ENCODE measurements at regions not wholly inside any gene's neighbourhood (a gene's known extent, or its start where the extent isn't known, plus 50 kb on each side); places are given as distances from the start of the nearest gene placed in this dataset.

GRCh38 chr1:119302011-119302410 is 66.6 kb upstream of the HAO2 start:
- H3K4me3 ChIP-seq (ENCODE audit: extremely low read depth, insufficient read depth, low read length, poor library complexity, severe bottlenecking) = no peak overlapping the region
- H3K27ac ChIP-seq (ENCODE audit: low read depth, low read length, severe bottlenecking) = no peak overlapping the region
- no CpG with 5 or more reads among the region's 3 CpGs for WGBS, 2 experiments (ENCODE audit: insufficient coverage in 2 of 2)
- no peaks in the 10 kb centered on the region for H3K9me3 ChIP-seq (ENCODE audit: control insufficient read depth, low read length)
- H3K4me1 ChIP-seq (ENCODE audit: control insufficient read depth, insufficient read depth, low read length, poor library complexity, severe bottlenecking) = no peaks in the 10 kb centered on the region
- H3K36me3 ChIP-seq (ENCODE audit: control insufficient read depth, insufficient read depth, low read length) = no peaks in the 10 kb centered on the region

- no peak overlapping the region for H3K4me3 ChIP-seq (ENCODE audit: extremely low read depth, insufficient read depth, low read length, poor library complexity, severe bottlenecking)
- no peaks in the 10 kb centered on the region for H3K9me3 ChIP-seq (ENCODE audit: control insufficient read depth, low read length)
- no peaks in the 10 kb centered on the region for H3K36me3 ChIP-seq (ENCODE audit: control insufficient read depth, insufficient read depth, low read length)
- WGBS, 2 experiments (ENCODE audit: insufficient coverage in 2 of 2) = 64 to 71% methylated on average over 1 of the region's 3 CpGs
- no peak overlapping the region for H3K27ac ChIP-seq (ENCODE audit: low read depth, low read length, severe bottlenecking)
- H3K4me1 ChIP-seq (ENCODE audit: control insufficient read depth, insufficient read depth, low read length, poor library complexity, severe bottlenecking) = no peaks in the 10 kb centered on the region
Measured at GRCh38 chr1:119308130-119308700, 60.4 kb upstream of the HAO2 start.

- WGBS, 2 experiments (ENCODE audit: insufficient coverage in 2 of 2) = 100% methylated on average over 2 of the region's 2 CpGs; no CpG with 5 or more reads in 1 of the 2 experiments
- H3K36me3 ChIP-seq (ENCODE audit: control insufficient read depth, insufficient read depth, low read length) = no peaks in the 10 kb centered on the region
- no peak overlapping the region for H3K27ac ChIP-seq (ENCODE audit: low read depth, low read length, severe bottlenecking)
- H3K9me3 ChIP-seq (ENCODE audit: control insufficient read depth, low read length) = no peaks in the 10 kb centered on the region
- H3K4me1 ChIP-seq (ENCODE audit: control insufficient read depth, insufficient read depth, low read length, poor library complexity, severe bottlenecking) = no peaks in the 10 kb centered on the region
- H3K4me3 ChIP-seq (ENCODE audit: extremely low read depth, insufficient read depth, low read length, poor library complexity, severe bottlenecking) = no peak overlapping the region
Measured at GRCh38 chr1:119308806-119309205, 59.8 kb upstream of the HAO2 start.

- H3K9me3 ChIP-seq (ENCODE audit: control insufficient read depth, low read length) = no peaks in the 10 kb centered on the region
- H3K36me3 ChIP-seq (ENCODE audit: control insufficient read depth, insufficient read depth, low read length) = no peaks in the 10 kb centered on the region
- no peak overlapping the region for H3K27ac ChIP-seq (ENCODE audit: low read depth, low read length, severe bottlenecking)
- H3K4me1 ChIP-seq (ENCODE audit: control insufficient read depth, insufficient read depth, low read length, poor library complexity, severe bottlenecking) = no peaks in the 10 kb centered on the region
- 35 to 67% methylated on average over 2 to 3 of the region's 3 CpGs for WGBS, 2 experiments (ENCODE audit: insufficient coverage in 2 of 2)
- H3K4me3 ChIP-seq (ENCODE audit: extremely low read depth, insufficient read depth, low read length, poor library complexity, severe bottlenecking) = no peak overlapping the region
Measured at GRCh38 chr1:119310301-119310700, 58.3 kb upstream of the HAO2 start.

GRCh38 chr1:119312500-119312899 is 56.1 kb upstream of the HAO2 start:
- Histone ChIP-seq H3K9me3 (ENCODE audit: control insufficient read depth, low read length) (no peaks in the 10 kb centered on the region), H3K4me3 (ENCODE audit: extremely low read depth, insufficient read depth, low read length, poor library complexity, severe bottlenecking) (no peak overlapping the region), H3K27ac (ENCODE audit: low read depth, low read length, severe bottlenecking) (no peak overlapping the region), H3K4me1 (ENCODE audit: control insufficient read depth, insufficient read depth, low read length, poor library complexity, severe bottlenecking) (no peaks in the 10 kb centered on the region), H3K36me3 (ENCODE audit: control insufficient read depth, insufficient read depth, low read length) (no peaks in the 10 kb centered on the region)
- WGBS, 2 experiments (ENCODE audit: insufficient coverage in 2 of 2) = 88 to 89% methylated on average over 1 of the region's 4 CpGs

- no peak overlapping the region for H3K4me3 ChIP-seq (ENCODE audit: extremely low read depth, insufficient read depth, low read length, poor library complexity, severe bottlenecking)
- H3K9me3 ChIP-seq (ENCODE audit: control insufficient read depth, low read length) = no peaks in the 10 kb centered on the region
- 85 to 97% methylated on average over 3 to 5 of the region's 5 CpGs for WGBS, 2 experiments (ENCODE audit: insufficient coverage in 2 of 2)
- H3K4me1 ChIP-seq (ENCODE audit: control insufficient read depth, insufficient read depth, low read length, poor library complexity, severe bottlenecking) = no peaks in the 10 kb centered on the region
- no peaks in the 10 kb centered on the region for H3K36me3 ChIP-seq (ENCODE audit: control insufficient read depth, insufficient read depth, low read length)
- no peak overlapping the region for H3K27ac ChIP-seq (ENCODE audit: low read depth, low read length, severe bottlenecking)
Measured at GRCh38 chr1:119314001-119314796, 54.4 kb upstream of the HAO2 start.

- H3K4me1 ChIP-seq (ENCODE audit: control insufficient read depth, insufficient read depth, low read length, poor library complexity, severe bottlenecking) = no peaks in the 10 kb centered on the region
- no peak overlapping the region for H3K4me3 ChIP-seq (ENCODE audit: extremely low read depth, insufficient read depth, low read length, poor library complexity, severe bottlenecking)
- H3K9me3 ChIP-seq (ENCODE audit: control insufficient read depth, low read length) = no peaks in the 10 kb centered on the region
- H3K36me3 ChIP-seq (ENCODE audit: control insufficient read depth, insufficient read depth, low read length) = no peaks in the 10 kb centered on the region
- H3K27ac ChIP-seq (ENCODE audit: low read depth, low read length, severe bottlenecking) = no peak overlapping the region
- 91 to 94% methylated on average over 12 to 14 of the region's 18 CpGs for WGBS, 2 experiments (ENCODE audit: insufficient coverage in 2 of 2)
Measured at GRCh38 chr1:119316870-119317416, 51.6 kb upstream of the HAO2 start.

GRCh38 chr1:119318466-119319309 is 49.9 kb upstream of the HAO2 start:
- WGBS, 2 experiments (ENCODE audit: insufficient coverage in 2 of 2) = 68 to 83% methylated on average over 4 to 6 of the region's 7 CpGs
- no peak overlapping the region for H3K27ac ChIP-seq (ENCODE audit: low read depth, low read length, severe bottlenecking)
- no peaks in the 10 kb centered on the region for H3K4me1 ChIP-seq (ENCODE audit: control insufficient read depth, insufficient read depth, low read length, poor library complexity, severe bottlenecking)
- no peaks in the 10 kb centered on the region for H3K36me3 ChIP-seq (ENCODE audit: control insufficient read depth, insufficient read depth, low read length)
- H3K9me3 ChIP-seq (ENCODE audit: control insufficient read depth, low read length) = no peaks in the 10 kb centered on the region
- no peak overlapping the region for H3K4me3 ChIP-seq (ENCODE audit: extremely low read depth, insufficient read depth, low read length, poor library complexity, severe bottlenecking)
